GM18870 (cell line): ENCODE measurements at regions not wholly inside any gene's neighbourhood (a gene's known extent, or its start where the extent isn't known, plus 50 kb on each side); places are given as distances from the start of the nearest gene placed in this dataset.

ENCODE experiments used
- ATAC-seq: cut with Tn5 transposase; IDR thresholded peaks from one replicate; pipeline ENCODE4 v1.9.1; 2021; ENCODE audit warnings: moderate library complexity; ENCODE audit not compliant: unreplicated experiment

DNA sequence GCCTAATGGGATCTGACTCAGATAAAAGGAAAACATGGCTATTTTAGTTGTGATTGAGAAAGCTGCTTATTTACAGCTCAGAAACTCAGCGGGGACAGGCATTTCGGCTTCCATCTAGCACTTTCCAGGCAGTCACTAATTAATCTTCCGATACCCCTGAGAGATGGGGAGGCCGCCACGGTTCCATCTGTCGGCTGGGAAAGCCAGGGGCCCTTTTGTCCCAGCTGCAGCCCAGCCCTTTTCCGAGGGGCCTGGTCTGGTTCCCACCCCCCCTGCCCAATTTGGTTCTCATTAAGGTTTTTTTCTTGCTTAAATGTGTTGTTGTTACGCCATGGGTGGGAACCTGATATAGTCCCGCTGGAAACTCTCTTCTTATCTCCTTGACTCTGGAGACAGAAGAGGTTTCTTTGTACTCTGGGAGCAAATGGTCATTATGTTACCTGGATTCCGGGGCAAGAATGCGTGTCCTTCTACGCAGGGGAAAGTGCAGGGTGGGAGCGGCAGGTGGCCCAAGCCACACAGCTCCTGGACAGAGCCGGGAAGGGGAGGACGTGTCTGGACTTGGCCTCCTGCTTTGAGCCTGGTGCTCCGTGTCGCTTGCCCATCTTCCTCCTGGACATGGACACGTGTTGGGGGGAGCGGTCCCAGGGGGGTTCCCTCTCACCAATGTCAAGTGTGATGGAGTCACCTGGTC is 50.9 kb upstream of the GSE1 start:
- ATAC-seq = no peak

DNA sequence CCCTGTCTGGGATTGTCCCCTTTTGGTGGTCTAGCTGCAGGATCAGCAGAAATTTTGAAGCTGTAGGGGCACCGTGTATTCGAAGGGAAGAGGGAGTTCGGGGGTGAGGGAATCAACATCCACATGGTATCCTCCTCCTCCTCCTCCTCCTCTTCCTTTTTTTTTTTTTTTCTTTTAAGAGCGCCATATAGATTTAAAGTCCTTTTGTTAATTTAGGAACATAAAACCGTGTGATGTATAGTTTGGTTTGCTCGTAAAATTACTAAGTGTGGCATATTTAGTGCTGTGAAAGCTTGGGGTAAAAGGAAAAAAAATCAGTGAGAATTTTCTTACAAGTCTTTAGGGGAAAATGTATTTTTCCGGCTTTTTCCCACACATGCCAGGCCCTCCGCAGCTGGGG is 50.1 kb upstream of the GSE1 start:
- no peak for ATAC-seq
